PC-9 (cell line): ENCODE measurements at regions not wholly inside any gene's neighbourhood (a gene's known extent, or its start where the extent isn't known, plus 50 kb on each side); places are given as distances from the start of the nearest gene placed in this dataset.

Experiments
- EZH2 ChIP-seq: fragments of 200-600 bp; sonication (generic); IDR thresholded peaks from 2 replicates; pipeline ENCODE4 v1.8.0; 2017; ENCODE audit warnings: antibody characterized with exemption, low read depth
- TF ChIP-seq, protein P1 (sequence below): fragments of 200-600 bp; sonication (generic); conservative IDR thresholded peaks from 2 replicates; pipeline ENCODE4 v1.6.1; 2017; ENCODE audit warnings: mixed run types, antibody characterized with exemption, mild to moderate bottlenecking, moderate library complexity

DNA sequence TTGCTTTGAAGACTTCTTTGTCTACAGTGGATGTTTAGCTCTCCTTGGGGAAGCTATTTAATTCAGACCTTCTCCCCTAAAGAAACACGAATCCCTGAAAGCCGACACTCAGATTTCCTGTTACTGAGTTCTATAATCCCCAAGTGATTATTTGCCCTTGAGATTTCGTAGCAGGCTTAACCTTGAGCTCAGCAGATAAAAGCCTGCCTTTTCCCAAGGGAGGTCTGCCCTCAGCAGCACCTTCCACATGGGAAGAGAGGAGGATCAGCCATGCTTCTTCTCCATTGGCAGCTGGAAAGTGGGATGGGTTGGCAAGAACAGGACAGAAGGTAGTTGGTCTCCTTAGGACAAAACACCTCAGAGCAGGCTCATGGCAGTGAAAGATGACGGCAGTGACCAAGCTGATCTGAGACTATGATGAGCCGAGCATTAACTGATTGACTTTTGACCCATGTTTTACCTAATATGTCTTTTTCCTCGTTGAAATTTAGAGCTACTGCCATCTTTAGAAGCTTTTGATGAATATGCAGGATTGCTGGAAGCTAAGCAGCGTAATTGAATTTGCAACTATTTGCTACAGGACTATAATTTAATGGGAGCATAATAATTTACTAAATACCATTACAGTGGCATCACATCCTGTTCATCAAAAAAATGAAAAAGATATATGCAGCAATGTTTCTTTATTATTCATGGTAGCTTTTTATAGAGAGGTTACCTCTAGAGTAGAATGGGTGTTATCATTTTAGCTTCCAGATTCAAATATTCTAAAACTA is 511.1 kb upstream of the ID2 start:
- TF ChIP-seq, protein P1, sequence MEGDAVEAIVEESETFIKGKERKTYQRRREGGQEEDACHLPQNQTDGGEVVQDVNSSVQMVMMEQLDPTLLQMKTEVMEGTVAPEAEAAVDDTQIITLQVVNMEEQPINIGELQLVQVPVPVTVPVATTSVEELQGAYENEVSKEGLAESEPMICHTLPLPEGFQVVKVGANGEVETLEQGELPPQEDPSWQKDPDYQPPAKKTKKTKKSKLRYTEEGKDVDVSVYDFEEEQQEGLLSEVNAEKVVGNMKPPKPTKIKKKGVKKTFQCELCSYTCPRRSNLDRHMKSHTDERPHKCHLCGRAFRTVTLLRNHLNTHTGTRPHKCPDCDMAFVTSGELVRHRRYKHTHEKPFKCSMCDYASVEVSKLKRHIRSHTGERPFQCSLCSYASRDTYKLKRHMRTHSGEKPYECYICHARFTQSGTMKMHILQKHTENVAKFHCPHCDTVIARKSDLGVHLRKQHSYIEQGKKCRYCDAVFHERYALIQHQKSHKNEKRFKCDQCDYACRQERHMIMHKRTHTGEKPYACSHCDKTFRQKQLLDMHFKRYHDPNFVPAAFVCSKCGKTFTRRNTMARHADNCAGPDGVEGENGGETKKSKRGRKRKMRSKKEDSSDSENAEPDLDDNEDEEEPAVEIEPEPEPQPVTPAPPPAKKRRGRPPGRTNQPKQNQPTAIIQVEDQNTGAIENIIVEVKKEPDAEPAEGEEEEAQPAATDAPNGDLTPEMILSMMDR = no peak
- TF ChIP-seq EZH2 = no peak
